Caco-2 (cell line): ENCODE measurements at regions not wholly inside any gene's neighbourhood (a gene's known extent, or its start where the extent isn't known, plus 50 kb on each side); places are given as distances from the start of the nearest gene placed in this dataset.

ENCODE experiments used
- BruUV-seq: library from RNA; stranded (reverse); fragments of 400-500 nt; replicated peaks from 2 replicates; lab custom pipeline; 2021; lab: Mats Ljungman, UMichigan
- CTCF ChIA-PET: fragments of 300-600 bp; sonication (Branson Sonifier 250); formaldehyde crosslinking; loops from one replicate; lab custom pipeline; 2022; ENCODE audit warnings: antibody characterized with exemption; lab: Charles Lee
- POLR2A ChIA-PET: fragments of 300-600 bp; sonication (Branson Sonifier 250); formaldehyde crosslinking; loops from one replicate; lab custom pipeline; 2022; ENCODE audit warnings: antibody characterized with exemption; lab: Charles Lee
- DNase-seq, 2 experiments: peaks; one replicate each; pipeline versions ENCODE4 v3.0.0 to v3.0.0-alpha.2; 2020 to 2022
- H3K27me3 ChIP-seq: replicated peaks from 2 replicates; pipeline ENCODE4 v1.6.0; 2011; ENCODE audit warnings: low read length; ENCODE audit not compliant: control insufficient read depth, insufficient read depth
- H3K36me3 ChIP-seq: 2 replicates; pipeline ENCODE4 v1.5.1; 2011; ENCODE audit warnings: low read length; ENCODE audit not compliant: control insufficient read depth, insufficient read depth
- H3K4me1 ChIP-seq: fragments of 250-450 bp; sonication (Bioruptor Pico); 2 replicates; pipeline ENCODE4 v1.5.1; 2020; ENCODE audit warnings: mild to moderate bottlenecking
- H3K4me3 ChIP-seq: 2 replicates; pipeline ENCODE4 v1.5.1; 2011; ENCODE audit warnings: low read depth, mild to moderate bottlenecking, control low read depth, low read length
- H3K9me3 ChIP-seq: fragments of 250-450 bp; sonication (Bioruptor Pico); 2 replicates; pipeline ENCODE4 v1.5.1; 2020; ENCODE audit warnings: mild to moderate bottlenecking, moderate library complexity
- H3K27ac Mint-ChIP-seq: one replicate; pipeline ENCODE4 v1.8.0; 2022; ENCODE audit warnings: mixed read lengths; ENCODE audit not compliant: unreplicated experiment
- H3K27me3 Mint-ChIP-seq: one replicate; pipeline ENCODE4 v1.8.0; 2022; ENCODE audit warnings: mixed read lengths; ENCODE audit not compliant: insufficient read depth, unreplicated experiment
- H3K36me3 Mint-ChIP-seq: one replicate; pipeline ENCODE4 v1.8.0; 2022; ENCODE audit warnings: mild to moderate bottlenecking, mixed read lengths; ENCODE audit not compliant: insufficient read depth, unreplicated experiment
- H3K4me1 Mint-ChIP-seq: one replicate; pipeline ENCODE4 v1.8.0; 2022; ENCODE audit warnings: low read depth, mixed read lengths; ENCODE audit not compliant: unreplicated experiment
- H3K4me3 Mint-ChIP-seq: one replicate; pipeline ENCODE4 v1.8.0; 2022; ENCODE audit warnings: mild to moderate bottlenecking, moderate library complexity, mixed read lengths; ENCODE audit not compliant: unreplicated experiment
- H3K9me3 Mint-ChIP-seq: one replicate; pipeline ENCODE4 v1.8.0; 2022; ENCODE audit warnings: mixed read lengths; ENCODE audit not compliant: unreplicated experiment
- CTCF ChIP-seq, 2 experiments: fragments of 200-600 bp in 1 of 2; IDR thresholded peaks; 1 replicate in 1 of 2; 2 replicates in 1 of 2; pipeline versions ENCODE4 v1.5.1 to v1.8.0; 2011 to 2022; ENCODE audit warnings: antibody characterized with exemption in 1 of 2, control low read depth in 1 of 2, inconsistent platforms in 1 of 2, low read depth in 1 of 2, low read length in 1 of 2, mild to moderate bottlenecking in 1 of 2, moderate library complexity in 1 of 2; ENCODE audit not compliant: insufficient read depth in 1 of 2, severe bottlenecking in 1 of 2, unreplicated experiment in 1 of 2
- intact Hi-C: fragments of 100-400 bp; cut with micrococcal nuclease; formaldehyde crosslinking; loops from one replicate; pipeline ENCODE4 v1.10.0; 2022; ENCODE audit not compliant: unreplicated experiment

- Mint-ChIP-seq H3K36me3 (no peaks in the 10 kb centered on the region), H3K27me3 (peaks cover 22% of the 10 kb centered on the region), H3K9me3 (no peaks in the 10 kb centered on the region), H3K4me1 (no peaks in the 10 kb centered on the region), H3K4me3 (no peak overlapping the region), H3K27ac (no peak overlapping the region)
- Histone ChIP-seq H3K4me3 (no peak overlapping the region), H3K9me3 (no peaks in the 10 kb centered on the region), H3K27me3 (no peaks in the 10 kb centered on the region; the same call in 1 of the 2 replicates), H3K4me1 (no peaks in the 10 kb centered on the region), H3K36me3 (no peaks in the 10 kb centered on the region)
- ChIA-PET POLR2A (no interaction called here), CTCF (no interaction called here)
- intact Hi-C loops: no loop called here
- no peak for DNase-seq
- no TSS peak for BruUV-seq
- no peak for TF ChIP-seq CTCF (IDR thresholded peaks at IDR 0.05; ENCODE audit: insufficient read depth in 1 of 2, low read depth in 1 of 2, low read length in 1 of 2, severe bottlenecking in 1 of 2, unreplicated experiment in 1 of 2)
Observed at GRCh38 chr7:142685877-142686508, 63.3 kb upstream of the PRSS1 start.

- peaks cover 37% of the 10 kb centered on the region for H3K9me3 Mint-ChIP-seq
- ChIA-PET CTCF (no interaction called here), POLR2A (no interaction called here)
- Histone ChIP-seq H3K36me3 (no peaks in the 10 kb centered on the region), H3K9me3 (peaks cover 9% of the 10 kb centered on the region; the same call in 1 of the 2 replicates), H3K4me1 (no peaks in the 10 kb centered on the region), H3K4me3 (no peak overlapping the region), H3K27me3 (no peaks in the 10 kb centered on the region; the same call in 1 of the 2 replicates)
- H3K4me1 Mint-ChIP-seq: no peaks in the 10 kb centered on the region
- DNase-seq: no peak
- H3K4me3 Mint-ChIP-seq: no peak overlapping the region
- no peaks in the 10 kb centered on the region for H3K36me3 Mint-ChIP-seq
- BruUV-seq: no TSS peak
- peaks cover 15% of the 10 kb centered on the region for H3K27me3 Mint-ChIP-seq
- no peak overlapping the region for H3K27ac Mint-ChIP-seq
- TF ChIP-seq CTCF (IDR thresholded peaks at IDR 0.05; ENCODE audit: insufficient read depth in 1 of 2, low read depth in 1 of 2, low read length in 1 of 2, severe bottlenecking in 1 of 2, unreplicated experiment in 1 of 2): no peak
- intact Hi-C loops: no loop called here
Observed at GRCh38 chr7:142681314-142682092, 67.8 kb upstream of the PRSS1 start.

GRCh38 chr7:142671506-142671905 is 77.8 kb upstream of the PRSS1 start:
- Mint-ChIP-seq H3K9me3 (no peaks in the 10 kb centered on the region), H3K27ac (no peak overlapping the region), H3K4me3 (no peak overlapping the region), H3K36me3 (no peaks in the 10 kb centered on the region), H3K27me3 (peaks cover 11% of the 10 kb centered on the region), H3K4me1 (no peaks in the 10 kb centered on the region)
- ChIA-PET POLR2A (no interaction called here), CTCF (no interaction called here)
- no TSS peak for BruUV-seq
- Histone ChIP-seq H3K36me3 (no peaks in the 10 kb centered on the region), H3K9me3 (no peaks in the 10 kb centered on the region), H3K27me3 (no peaks in the 10 kb centered on the region), H3K4me1 (no peaks in the 10 kb centered on the region), H3K4me3 (no peak overlapping the region)
- TF ChIP-seq CTCF (IDR thresholded peaks at IDR 0.05; ENCODE audit: insufficient read depth in 1 of 2, low read depth in 1 of 2, low read length in 1 of 2, severe bottlenecking in 1 of 2, unreplicated experiment in 1 of 2): no peak
- no peak for DNase-seq
- intact Hi-C loops: no loop called here
